HG02938 (cell line): ENCODE measurements at regions not wholly inside any gene's neighbourhood (a gene's known extent, or its start where the extent isn't known, plus 50 kb on each side); places are given as distances from the start of the nearest gene placed in this dataset.
"Not testable (repeated sequence)": the region's sequence is repeated elsewhere in the genome, so short reads cannot be mapped to it uniquely, and the experiment has no call there.

ENCODE experiments used
- ATAC-seq: cut with Tn5 transposase; IDR thresholded peaks from one replicate; pipeline ENCODE4 v1.9.1; 2021; ENCODE audit warnings: mild to moderate bottlenecking, moderate library complexity; ENCODE audit not compliant: unreplicated experiment

DNA sequence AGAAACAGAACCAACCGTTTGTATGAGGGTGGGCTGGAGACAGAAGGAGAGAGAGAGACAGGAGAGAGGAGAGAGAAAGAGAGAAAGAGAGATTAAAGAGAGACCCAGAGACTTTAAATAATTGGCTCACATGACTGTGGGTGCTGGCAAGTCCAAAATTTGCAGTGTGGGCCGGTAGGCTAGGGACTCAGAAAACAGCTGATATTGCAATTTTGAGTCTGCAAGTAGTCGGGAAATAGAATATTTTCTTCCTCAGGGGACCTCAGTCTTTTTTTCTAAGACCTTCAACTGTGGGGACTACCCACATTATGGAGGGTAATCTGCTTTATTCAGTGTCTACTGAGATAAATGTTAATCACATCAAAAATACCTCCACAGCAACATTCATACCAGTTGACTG lies 1439.0 kb downstream of the CDH11 start:
- ATAC-seq = no peak

DNA sequence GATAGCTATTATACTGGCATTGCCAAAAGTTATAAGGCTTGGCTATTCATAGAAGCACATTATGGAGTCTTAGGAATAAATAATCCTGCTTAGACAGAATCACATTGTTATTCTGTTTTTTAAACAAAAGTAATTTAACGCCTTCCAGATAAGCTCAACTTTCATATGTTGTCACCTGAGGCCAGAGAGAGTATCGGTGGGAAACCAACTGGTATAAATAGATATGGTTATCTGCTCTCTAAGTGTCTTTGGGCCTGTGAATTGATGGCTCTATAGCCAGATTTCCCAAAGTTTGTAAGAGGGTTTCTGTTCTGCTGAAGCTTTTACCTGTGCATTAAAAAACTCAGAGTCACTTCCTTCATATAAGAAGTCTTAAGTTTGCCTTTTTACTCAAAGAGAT lies 1449.4 kb downstream of the CDH11 start:
- ATAC-seq = no peak

DNA sequence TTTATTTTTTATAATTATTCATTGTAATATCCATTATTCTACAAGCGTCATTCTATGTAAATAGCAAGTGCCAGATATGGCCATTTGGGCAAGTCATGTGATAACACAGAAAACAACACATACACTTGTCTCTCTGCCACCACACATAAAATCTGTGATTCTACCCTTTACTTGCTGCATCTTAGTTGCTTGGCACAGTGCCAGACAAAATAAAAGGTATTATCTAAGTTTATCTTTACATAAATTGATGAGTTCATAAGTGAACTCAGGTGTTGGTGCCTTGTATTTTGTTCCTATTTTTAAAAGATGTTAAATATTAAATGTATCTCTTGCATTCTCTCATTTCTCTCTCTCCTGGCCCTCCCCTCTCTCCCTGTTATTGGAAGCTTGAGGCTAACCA lies 1458.7 kb downstream of the CDH11 start:
- no peak for ATAC-seq

DNA sequence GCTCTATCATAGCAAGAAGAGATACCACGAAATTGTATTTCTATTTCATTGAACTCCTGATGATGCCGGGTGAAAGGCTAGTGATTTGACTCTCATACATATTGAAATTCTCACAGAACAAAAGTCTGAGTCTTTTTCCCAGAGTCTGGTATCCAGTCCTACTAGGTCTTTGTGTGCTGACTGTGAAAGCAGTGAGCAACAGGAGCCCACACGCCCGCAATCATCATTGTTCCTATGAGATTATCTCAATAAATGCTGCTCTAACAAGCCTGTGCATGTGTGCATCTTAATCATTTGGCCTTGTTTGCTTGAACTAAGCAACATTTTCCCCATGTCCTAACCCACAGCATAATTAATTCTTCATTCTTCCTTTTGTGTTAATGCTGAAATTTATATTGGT lies 1466.0 kb downstream of the CDH11 start:
- ATAC-seq = no peak

DNA sequence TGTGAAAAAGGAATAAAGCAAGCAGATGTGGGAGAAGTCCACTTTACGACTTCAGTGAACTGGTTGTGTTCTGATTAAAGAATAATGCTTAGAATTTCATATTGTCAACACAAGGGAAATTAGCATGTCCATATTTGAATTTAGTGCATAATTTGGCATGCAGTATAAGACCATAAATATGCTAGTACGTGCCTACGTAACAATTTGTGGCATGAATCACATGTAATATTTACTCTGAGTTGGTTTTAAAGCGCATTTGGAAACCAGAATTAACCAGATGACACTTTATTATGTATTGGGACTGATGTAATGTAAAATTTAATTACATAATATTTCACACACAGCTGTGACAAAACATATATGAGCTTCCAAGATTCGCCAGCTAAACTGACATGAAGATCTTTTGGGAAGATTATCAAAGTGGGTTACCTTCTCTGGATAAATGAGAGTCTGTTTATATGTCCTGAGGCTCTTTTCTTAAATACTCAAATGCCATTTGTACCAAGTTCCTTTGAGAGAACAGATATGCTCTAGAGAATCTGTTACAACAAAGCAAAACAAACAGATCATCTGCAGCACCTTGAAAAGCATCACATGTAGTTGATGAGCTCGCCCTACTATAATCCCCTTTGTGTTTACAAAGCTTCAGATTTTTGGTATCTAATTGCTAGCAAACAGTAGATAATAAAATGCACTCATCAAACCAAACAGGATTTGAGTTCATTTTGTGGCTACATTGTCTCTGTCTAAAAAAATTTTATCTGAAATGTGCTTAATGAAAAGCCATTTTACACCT lies 1468.6 kb downstream of the CDH11 start:
- ATAC-seq = no peak

DNA sequence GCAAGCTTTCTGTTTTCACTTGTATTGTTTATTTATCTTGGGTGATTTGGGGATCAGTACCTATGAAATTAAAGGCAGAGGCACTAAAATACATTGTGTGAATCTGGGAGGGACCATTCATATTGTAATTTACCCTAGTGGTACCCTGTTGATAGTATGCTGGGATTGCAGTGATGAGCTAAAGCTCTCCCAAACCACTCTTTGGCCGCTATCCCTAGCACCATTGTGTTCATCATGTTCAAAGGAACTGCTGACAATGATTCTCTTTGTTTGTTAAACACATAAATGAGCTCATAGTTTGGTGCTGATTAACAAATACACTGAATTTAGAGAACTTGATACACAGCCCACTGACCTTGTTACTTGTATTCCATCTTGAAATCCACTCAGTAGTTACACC lies 1469.8 kb downstream of the CDH11 start:
- ATAC-seq = no peak

DNA sequence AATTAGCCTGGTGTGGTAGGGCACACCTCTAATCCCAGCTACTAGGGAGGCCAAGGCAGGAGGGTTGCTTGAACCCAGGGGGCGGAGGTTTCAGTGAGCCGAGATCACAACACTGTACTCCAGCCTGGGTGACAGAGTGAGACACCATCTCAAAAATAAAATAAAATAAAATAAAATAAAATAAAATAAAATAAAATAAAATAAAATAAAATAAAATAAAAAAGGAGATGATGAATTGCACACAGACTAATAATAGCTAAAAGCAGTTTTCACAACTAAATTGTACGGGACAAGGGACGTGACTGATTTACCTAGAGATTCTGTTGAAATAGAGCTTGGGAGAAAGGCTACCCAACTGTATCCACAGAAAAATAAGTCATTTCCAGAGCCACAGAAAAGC lies 1471.3 kb downstream of the CDH11 start:
- ATAC-seq = no peak

DNA sequence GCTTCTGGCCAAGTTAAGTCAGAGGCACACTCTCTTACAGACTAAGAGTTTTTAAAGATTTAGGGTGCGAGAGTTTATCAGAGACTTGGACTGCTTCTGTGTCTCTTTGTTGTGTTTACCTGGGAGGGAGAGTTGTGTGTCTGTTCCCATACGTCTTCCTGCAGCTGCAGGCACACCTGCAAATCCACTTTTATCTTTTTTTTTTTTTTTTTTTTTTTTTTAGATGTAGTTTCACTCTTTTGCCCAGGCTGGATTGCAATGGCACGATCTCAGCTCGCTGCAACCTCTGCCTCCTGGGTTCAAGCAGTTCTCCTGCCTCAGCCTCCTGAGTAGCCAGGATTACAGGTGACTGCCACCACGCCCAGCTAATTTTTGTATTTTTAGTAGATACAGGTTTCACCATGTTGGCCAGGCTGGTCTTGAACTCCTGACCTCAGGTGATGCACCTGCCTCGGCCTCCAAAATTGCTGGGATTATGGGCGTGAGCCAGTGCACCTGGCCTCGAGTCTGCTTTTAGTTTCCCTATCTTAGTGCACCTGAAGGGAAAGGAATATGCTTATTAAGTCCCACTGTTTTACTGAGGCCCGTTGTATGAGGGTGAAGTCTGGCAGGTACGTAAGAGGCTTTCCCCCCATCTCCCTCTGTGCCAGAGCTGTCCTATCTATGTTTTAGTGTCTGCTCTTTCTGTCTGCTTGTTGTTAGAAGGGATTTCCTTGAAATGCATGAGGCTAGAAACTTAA lies 1488.0 kb downstream of the CDH11 start:
- not testable (repeated sequence) for ATAC-seq

DNA sequence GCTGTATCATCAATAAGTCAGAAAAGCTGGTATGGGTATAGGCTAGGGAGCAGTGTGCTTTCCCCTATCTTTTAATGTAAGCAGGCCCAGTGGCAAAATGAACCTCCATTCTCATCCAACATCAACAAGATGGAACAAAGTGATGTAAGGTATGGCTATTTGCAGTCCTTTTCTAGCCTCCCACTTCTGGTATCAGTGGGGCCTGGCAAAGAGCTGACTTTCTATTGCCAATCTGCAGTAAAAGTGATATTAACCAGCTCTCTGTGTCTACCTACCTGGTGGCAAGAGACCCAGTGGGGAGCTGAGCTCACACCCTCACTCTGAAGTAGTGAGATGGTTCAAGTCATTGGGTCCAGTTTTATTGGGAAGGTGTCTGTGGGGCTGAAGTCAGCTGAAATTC lies 1492.6 kb downstream of the CDH11 start:
- ATAC-seq = no peak

DNA sequence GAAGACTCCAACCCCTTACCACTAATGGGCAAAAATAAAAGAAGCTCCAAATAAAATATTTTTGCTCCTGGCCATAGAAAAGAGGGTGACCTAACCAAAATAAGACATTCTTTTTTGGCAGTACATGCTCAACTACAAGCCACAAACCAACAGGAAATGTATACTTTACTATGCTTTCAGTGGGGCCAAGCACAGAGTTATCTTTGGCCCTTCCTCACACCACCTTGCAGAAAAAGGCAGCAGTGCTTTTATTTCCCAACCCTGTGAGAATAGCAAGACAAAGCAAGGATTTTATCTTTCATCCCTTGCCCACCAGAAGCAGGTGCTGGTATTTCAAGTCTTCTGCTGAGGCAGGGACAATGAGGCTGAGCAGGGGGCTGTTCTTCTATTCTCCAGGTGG lies 1493.1 kb downstream of the CDH11 start:
- ATAC-seq = no peak

DNA sequence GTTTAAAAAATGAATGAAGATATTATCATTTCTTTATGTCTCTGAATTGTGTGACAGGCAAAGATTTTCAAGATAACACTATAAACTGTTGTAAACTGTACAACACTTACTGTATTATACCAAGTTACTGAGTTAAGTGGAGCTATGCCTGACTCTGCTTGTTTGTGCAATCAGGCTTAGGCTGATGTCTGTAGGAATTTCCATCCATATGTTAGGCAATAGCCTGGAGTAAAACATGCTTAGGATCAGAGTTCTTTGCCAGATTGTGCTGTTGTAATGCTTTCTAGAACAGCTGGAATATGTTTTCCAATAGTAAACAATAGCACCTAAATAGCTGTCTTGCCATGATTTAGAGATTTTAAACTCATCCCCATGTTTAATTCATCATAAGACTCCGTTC lies 1496.7 kb downstream of the CDH11 start:
- no peak for ATAC-seq

DNA sequence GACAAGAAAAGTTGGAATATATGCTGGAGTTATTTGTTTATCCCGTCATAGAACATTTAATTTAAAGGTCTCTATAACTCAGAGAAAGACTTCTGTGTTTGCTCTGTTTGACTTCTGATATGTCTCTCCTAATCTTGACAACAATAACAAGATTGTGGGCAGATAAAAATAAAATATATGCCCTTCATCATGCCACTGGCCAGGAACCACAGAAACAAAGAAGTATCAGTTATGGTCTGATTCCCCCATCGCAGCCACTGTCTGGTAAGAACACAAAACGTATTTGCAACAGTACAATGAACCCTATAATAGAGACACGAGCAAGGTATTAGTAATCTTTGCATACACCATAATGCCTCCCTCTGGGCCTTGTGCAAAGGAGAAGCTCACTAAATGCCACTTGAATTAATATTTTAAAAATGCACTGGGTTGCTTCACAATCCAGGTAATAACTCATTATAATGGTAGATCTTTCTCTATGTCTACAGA lies 1498.3 kb downstream of the CDH11 start:
- no peak for ATAC-seq

DNA sequence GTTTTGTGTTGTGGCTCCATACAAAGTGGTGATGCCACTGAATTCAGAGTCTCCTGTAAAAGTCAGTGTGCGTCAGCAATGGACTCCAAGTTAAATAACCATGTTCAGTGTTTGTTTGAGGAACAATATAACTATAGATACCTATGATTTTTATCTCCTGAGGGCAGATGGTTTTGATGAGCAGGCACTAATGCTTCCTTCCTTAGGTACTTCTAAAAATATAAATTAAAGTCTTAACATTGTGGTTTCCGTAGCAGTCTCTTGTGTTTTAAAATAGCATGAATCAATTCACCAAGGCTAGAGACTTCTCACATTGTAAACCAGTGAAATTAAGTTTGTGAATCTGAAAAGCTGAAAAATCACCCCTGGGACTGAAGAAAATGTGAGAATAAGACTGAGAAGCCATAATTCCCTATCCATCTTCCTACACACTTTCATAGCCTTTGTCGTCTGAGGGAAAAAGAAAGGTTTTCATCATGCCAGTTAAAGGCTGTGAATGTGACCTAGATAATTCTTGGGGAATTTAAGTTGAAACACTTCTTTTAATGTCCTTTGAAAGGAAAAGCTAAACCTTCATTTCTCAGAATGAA lies 1502.9 kb downstream of the CDH11 start:
- ATAC-seq = no peak

DNA sequence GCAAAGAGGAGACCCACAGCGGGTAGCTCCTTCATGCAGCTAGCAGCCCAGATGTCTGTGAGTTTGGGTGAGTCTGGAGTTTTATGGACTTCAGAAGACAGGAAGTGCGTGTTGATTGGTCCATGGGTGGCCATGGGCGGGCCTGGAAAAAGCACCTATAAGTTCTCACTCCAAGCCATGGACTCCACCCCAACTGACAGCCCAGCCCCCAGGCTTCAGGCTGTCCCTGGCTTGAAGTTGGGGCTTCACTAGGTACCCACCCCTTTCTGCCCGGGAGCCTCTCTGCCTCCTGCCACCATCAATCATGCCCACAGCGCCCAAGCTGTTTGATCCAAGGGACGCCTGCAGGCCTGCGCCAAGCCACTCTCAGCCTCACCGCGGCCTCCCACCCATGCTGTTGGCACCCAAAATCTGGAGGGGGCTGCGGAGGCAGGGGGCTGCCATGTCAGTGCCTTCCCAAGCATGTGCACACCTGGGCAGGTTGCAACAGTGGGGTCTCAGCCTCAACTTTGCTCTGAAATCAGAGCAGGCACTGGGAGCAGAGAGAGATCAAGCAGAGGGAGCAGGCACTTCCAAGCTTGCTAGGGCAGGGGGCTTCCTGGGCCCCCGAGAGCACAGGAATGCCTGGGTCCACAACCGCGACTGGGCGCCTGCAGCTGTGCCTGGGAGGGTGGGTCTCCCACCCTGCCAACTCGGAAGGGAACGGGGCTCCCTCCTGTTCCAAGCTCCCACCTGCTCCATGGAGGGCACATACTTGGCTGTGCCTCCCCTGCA lies 1503.7 kb downstream of the CDH11 start:
- no peak for ATAC-seq

DNA sequence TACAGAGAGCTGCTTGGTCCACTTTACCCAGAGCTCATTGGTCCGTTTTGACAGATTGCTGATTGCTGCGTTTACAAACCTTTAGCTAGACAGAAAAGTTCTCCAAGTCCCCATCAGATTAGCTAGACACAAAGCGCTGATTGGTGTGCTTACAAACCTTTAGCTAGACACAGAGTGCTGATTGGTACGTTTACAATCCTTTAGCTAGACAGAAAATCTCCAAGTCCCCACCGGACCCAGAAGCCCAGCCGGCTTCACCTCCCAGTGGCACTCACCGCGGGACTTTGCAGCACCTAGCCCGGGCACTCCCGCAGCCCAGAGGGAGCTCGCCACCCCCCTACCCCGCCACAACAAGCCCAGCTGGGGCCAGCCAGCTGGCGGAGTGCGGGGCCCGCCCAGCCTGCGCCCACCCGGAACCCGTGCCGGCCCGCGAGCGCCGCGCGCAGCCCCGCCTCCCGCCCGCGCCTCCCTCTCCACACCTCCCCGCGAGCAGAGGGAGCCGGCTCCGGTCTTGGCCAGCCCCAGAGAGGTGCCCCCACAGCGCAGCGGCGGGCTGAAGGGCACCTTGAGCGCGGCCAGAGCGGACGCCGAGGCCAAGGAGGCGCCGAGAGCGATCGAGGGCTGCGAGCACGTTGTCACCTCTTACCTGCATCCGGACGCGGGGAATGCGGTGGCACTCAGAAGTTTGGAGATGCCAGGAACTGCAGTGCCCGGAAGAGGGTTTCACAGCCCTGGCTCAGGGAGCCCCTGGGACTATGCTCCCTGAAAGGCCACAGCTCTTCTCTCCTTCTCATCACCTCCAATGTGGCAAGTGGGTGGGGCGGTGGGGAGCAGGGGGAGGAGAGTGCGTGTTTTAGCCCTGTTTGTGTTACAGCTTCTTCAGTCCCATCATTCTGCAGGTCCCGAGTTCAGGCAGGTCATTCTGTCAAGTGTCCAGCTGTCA lies 1504.5 kb downstream of the CDH11 start:
- no peak for ATAC-seq

DNA sequence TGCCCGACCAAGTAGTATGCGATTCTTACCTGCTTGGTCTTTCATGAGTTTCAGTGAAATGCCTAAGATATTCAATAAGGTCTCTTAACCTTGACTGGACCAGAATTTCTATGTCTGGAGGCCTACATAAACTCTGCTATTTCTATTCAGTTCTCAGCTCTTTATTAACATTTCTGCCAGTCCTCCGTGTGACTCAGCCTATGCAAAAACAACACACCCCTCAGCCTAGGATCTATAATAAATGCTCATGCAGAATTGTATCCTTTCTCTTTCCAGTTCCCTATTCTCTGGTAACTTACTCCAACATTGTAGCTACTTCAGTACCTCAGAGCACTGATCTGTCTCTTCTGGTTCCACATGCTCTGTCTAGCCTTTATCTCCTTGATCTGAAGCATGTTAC lies 1507.4 kb downstream of the CDH11 start:
- ATAC-seq = no peak

DNA sequence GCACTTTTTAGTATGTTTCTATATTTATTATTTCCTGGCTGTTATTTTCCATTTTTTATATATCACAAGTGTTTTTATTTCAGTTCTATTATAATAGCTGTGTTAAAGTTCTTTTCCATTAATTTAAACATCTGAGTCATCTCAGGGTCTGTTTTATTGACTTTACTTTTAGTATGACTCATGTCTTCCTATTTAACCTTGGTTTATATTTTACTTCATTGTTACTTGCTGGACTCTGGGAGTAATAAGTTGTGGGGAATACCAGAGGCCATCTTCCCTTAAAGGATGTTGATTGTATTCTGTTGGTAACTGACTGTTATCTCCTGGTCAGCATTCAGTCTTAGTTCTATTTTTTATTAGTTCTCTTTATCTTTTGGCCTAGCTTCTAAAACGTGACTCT lies 1508.2 kb downstream of the CDH11 start:
- no peak for ATAC-seq

DNA sequence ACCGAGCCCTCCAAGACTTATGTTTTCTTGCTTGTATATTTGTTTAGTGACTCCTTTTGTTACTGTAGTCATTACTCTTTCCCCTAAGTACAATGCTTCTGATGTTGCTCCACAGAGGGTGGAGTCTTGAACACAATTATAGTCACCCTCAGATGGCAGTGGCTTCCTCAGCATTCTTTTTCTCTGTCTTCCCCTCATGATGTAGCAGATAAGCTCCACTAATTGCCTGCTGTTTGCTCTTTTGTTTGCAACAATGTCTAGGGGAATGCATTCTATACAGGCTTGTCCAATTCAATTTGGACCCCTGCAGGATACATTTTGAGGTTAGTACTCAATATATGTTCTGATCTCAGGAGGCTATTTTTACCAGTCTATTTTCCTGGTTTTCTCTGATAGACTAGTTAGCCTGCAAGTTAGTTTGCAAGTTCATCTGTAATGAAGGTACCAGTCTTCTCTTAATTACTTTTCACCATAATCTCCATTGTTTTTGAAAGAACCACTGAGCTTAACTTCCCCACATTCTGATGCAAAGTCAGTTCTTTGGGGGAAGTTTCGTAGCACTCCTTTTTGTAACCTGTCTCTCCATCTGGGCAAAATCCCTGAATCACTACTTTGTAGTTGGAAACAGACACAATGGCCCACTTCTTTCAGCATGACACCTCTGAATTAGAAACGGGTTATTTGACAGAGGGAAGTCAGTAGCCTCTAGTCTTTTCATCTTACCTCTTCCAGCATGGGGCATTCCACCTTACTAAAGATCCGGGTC lies 1509.2 kb downstream of the CDH11 start:
- no peak for ATAC-seq

DNA sequence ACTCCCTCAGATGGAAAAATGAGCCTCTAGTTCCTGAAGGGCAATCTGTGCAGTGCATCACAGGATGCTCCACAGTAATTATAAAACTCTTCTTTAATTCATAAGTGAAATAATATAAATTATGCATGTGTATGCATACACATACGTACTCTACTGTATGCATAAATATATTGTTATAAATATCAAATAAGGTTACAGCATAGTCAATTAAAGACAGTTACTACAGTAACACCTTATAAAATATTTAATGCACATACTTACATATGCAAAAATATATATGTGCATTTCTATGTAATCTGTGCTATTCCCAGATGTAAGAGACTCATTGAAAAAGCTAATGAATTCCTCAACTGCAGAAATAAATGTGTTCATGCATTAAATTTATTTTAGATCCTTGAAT lies 1515.1 kb downstream of the CDH11 start:
- no peak for ATAC-seq
